IMR-90 (cell line): ENCODE measurements at regions not wholly inside any gene's neighbourhood (a gene's known extent, or its start where the extent isn't known, plus 50 kb on each side); places are given as distances from the start of the nearest gene placed in this dataset.

ENCODE experiments used
- ATAC-seq: fragments of 200-7000 bp; cut with Tn5 transposase; 2 replicates; pipeline ENCODE4 v1.9.1; 2020; ENCODE audit warnings: low read depth, mild to moderate bottlenecking, moderate library complexity
- BruUV-seq: library from RNA; stranded (reverse); fragments of 400-500 nt; replicated peaks from 2 replicates; lab custom pipeline; 2021; lab: Mats Ljungman, UMichigan
- CTCF ChIA-PET: fragments of 300-600 bp; formaldehyde crosslinking; extraction: SDS; loops from one replicate; lab custom pipeline; 2021; ENCODE audit warnings: antibody characterized with exemption; lab: Yijun Ruan, JAX
- POLR2A ChIA-PET: fragments of 300-600 bp; sonication (Branson Sonifier 250); formaldehyde crosslinking; loops from one replicate; lab custom pipeline; 2022; ENCODE audit warnings: antibody characterized with exemption; ENCODE audit not compliant: unreplicated experiment; lab: Charles Lee
- DNase-seq: peaks from one replicate; pipeline ENCODE4 v3.0.0; 2013
- H2AFZ ChIP-seq: replicated peaks from 2 replicates; pipeline ENCODE3; 2013; ENCODE audit warnings: low read length, mild to moderate bottlenecking; ENCODE audit not compliant: poor library complexity
- H2AK5ac ChIP-seq: 2 replicates; pipeline ENCODE4 v1.6.1; 2013; ENCODE audit warnings: low read depth, low read length, inconsistent platforms
- H2AK9ac ChIP-seq: replicated peaks from 2 replicates; pipeline ENCODE3; 2013; ENCODE audit warnings: mild to moderate bottlenecking, low read depth, low read length, moderate library complexity; ENCODE audit not compliant: poor library complexity
- H2BK120ac ChIP-seq: 2 replicates; pipeline ENCODE4 v1.6.1; 2013; ENCODE audit warnings: low read depth, low read length, inconsistent platforms
- H2BK15ac ChIP-seq: 3 replicates; pipeline ENCODE4 v1.6.1; 2013; ENCODE audit warnings: low read depth, low read length, inconsistent platforms
- H2BK20ac ChIP-seq: 2 replicates; pipeline ENCODE4 v1.6.1; 2013; ENCODE audit warnings: low read depth, mild to moderate bottlenecking, inconsistent platforms, low read length, moderate library complexity
- H2BK5ac ChIP-seq: 2 replicates; pipeline ENCODE4 v1.6.1; 2013; ENCODE audit warnings: mild to moderate bottlenecking, low read depth, low read length, inconsistent platforms; ENCODE audit not compliant: poor library complexity, severe bottlenecking
- H3K14ac ChIP-seq: replicated peaks from 2 replicates; pipeline ENCODE4 v1.6.1; 2013; ENCODE audit warnings: low read depth, low read length, inconsistent platforms
- H3K18ac ChIP-seq: 2 replicates; pipeline ENCODE4 v1.6.1; 2013; ENCODE audit warnings: low read depth, low read length, control low read depth
- H3K23ac ChIP-seq: 2 replicates; pipeline ENCODE4 v1.6.1; 2013; ENCODE audit warnings: low read depth, low read length, inconsistent platforms
- H3K27ac ChIP-seq: 2 replicates; pipeline ENCODE4 v1.5.1; 2013; ENCODE audit warnings: mild to moderate bottlenecking, control low read depth, low read length; ENCODE audit not compliant: insufficient read depth
- H3K27me3 ChIP-seq: 2 replicates; pipeline ENCODE4 v1.6.1; 2013; ENCODE audit warnings: low read length; ENCODE audit not compliant: control insufficient read depth, insufficient read depth
- H3K36me3 ChIP-seq: 2 replicates; pipeline ENCODE4 v1.6.1; 2013; ENCODE audit warnings: low read length, mixed read lengths; ENCODE audit not compliant: control insufficient read depth, insufficient read depth
- H3K4ac ChIP-seq: 2 replicates; pipeline ENCODE4 v1.6.1; 2013; ENCODE audit warnings: low read depth, low read length, inconsistent platforms
- H3K4me1 ChIP-seq: 2 replicates; pipeline ENCODE4 v1.6.1; 2013; ENCODE audit warnings: low read length, mixed read lengths; ENCODE audit not compliant: control insufficient read depth, insufficient read depth
- H3K4me2 ChIP-seq: 2 replicates; pipeline ENCODE4 v1.6.1; 2013; ENCODE audit warnings: low read depth, mild to moderate bottlenecking, control low read depth, low read length, moderate library complexity
- H3K4me3 ChIP-seq: 2 replicates; pipeline ENCODE4 v1.5.1; 2013; ENCODE audit warnings: low read depth, mild to moderate bottlenecking, control low read depth, low read length, moderate library complexity; ENCODE audit not compliant: insufficient read depth
- H3K56ac ChIP-seq: 2 replicates; pipeline ENCODE4 v1.6.1; 2013; ENCODE audit warnings: low read length, inconsistent platforms; ENCODE audit not compliant: insufficient read depth; ENCODE audit errors: extremely low read depth
- H3K79me1 ChIP-seq, 2 experiments: 2 replicates each; pipeline ENCODE4 v1.6.1; 2013; ENCODE audit warnings: low read length in 2 of 2, inconsistent platforms in 1 of 2, low read depth in 1 of 2
- H3K9ac ChIP-seq: 2 replicates; pipeline ENCODE4 v1.6.1; 2013; ENCODE audit warnings: low read depth, low read length, control low read depth
- H3K9me1 ChIP-seq: 2 replicates; pipeline ENCODE4 v1.6.1; 2013; ENCODE audit warnings: low read length, inconsistent platforms; ENCODE audit not compliant: insufficient read depth
- H3K9me3 ChIP-seq: 2 replicates; pipeline ENCODE4 v1.6.1; 2013; ENCODE audit warnings: low read length; ENCODE audit not compliant: control insufficient read depth, insufficient read depth
- H4K20me1 ChIP-seq: 2 replicates; pipeline ENCODE4 v1.6.1; 2013; ENCODE audit warnings: low read length, inconsistent platforms; ENCODE audit not compliant: insufficient read depth
- H4K5ac ChIP-seq: 2 replicates; pipeline ENCODE4 v1.6.1; 2013; ENCODE audit warnings: mild to moderate bottlenecking, low read depth, low read length, control low read depth
- H4K8ac ChIP-seq, 2 experiments: 2 replicates each; pipeline ENCODE4 v1.6.1; 2013; ENCODE audit warnings: low read depth in 2 of 2, low read length in 2 of 2, control low read depth in 1 of 2, inconsistent platforms in 1 of 2
- H4K91ac ChIP-seq: 2 replicates; pipeline ENCODE4 v1.6.1; 2013; ENCODE audit warnings: low read depth, low read length, inconsistent platforms; ENCODE audit not compliant: insufficient read depth
- BHLHE40 ChIP-seq: fragments of 150-350 bp; IDR thresholded peaks from 2 replicates; pipeline ENCODE4 v1.6.1; 2016; ENCODE audit warnings: mild to moderate bottlenecking, low read depth, low read length
- WGBS, 2 experiments: methylation state at CpG; one replicate each; pipeline versions ENCODE4 v1.1.5 to v1.1.7; 2013; ENCODE audit warnings: missing lambda C conversion rate in 2 of 2; ENCODE audit not compliant: insufficient read length in 1 of 2; ENCODE audit errors: extremely low coverage in 2 of 2; 5-methylcytosine and 5-hydroxymethylcytosine counted together
- dilution Hi-C: fragments of 300-500 bp; cut with HindIII; formaldehyde crosslinking; loops from one replicate; pipeline ENCODE4 v1.14.3; 2018; ENCODE audit warnings: low sequenced_read_pairs; ENCODE audit not compliant: unreplicated experiment
- in situ Hi-C: fragments of 300-500 bp; cut with MboI; formaldehyde crosslinking; loops from 3 replicates; pipeline ENCODE4 v1.14.3; 2019; ENCODE audit warnings: low sequenced_read_pairs, inconsistent platforms, mixed read lengths
- intact Hi-C: fragments of 100-400 bp; cut with micrococcal nuclease; formaldehyde crosslinking; loops from 2 replicates; pipeline ENCODE4 v1.10.0; 2022

DNA sequence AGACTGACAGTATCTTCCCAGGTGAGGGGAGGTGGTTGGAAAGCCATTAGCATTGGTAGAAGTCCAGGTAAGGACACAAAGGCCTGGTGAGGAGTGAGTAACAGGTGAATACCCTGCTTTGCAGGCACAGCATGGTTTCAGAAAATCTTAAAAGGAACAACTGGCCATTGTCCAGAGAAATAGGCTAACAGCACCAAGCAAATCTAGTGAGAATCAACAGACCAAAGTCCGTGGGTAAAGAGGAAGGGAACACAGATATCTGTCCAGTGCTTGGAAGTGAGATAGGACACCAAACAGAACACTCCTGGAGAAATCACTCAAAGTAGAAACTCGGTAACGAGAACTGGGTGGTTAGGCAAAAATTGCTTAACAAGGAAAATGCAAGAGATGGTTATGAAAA is 88.8 kb upstream of the RPRM start:
- Histone ChIP-seq H3K4me2 (no peak overlapping the region), H3K4me3 (no peak overlapping the region), H2AK9ac (no peak overlapping the region), H3K27me3 (no peaks in the 10 kb centered on the region), H3K27ac (no peak overlapping the region), H3K36me3 (no peaks in the 10 kb centered on the region), H3K14ac (no peak overlapping the region), H2BK20ac (no peak overlapping the region), H3K56ac (no peak overlapping the region), H3K79me1 (no peaks in the 10 kb centered on the region), H2AK5ac (no peak overlapping the region), H3K9me3 (peaks cover 5% of the 10 kb centered on the region; the same call in 1 of the 2 replicates), H3K18ac (no peak overlapping the region), H3K4ac (no peak overlapping the region), H2BK5ac (no peak overlapping the region), H3K23ac (no peak overlapping the region), H3K9ac (no peak overlapping the region), H3K9me1 (no peaks in the 10 kb centered on the region), H3K4me1 (no peaks in the 10 kb centered on the region), H4K8ac (no peak overlapping the region), H4K5ac (no peak overlapping the region), H4K91ac (no peak overlapping the region), H2AFZ (no peak overlapping the region), H2BK120ac (no peak overlapping the region), H4K20me1 (no peaks in the 10 kb centered on the region), H2BK15ac (no peak overlapping the region)
- intact Hi-C loops, result no loop called here
- no CpG with 5 or more reads among the region's 3 CpGs for WGBS, 2 experiments
- TF ChIP-seq BHLHE40, result no peak
- ATAC-seq (no peak), DNase-seq (no peak)
- in situ Hi-C loops, result no loop called here
- ChIA-PET CTCF (no interaction called here), POLR2A (no interaction called here)
- BruUV-seq, result no TSS peak
- dilution Hi-C loops, result no loop called here
